SU-DHL-6 (cell line): ENCODE measurements at regions not wholly inside any gene's neighbourhood (a gene's known extent, or its start where the extent isn't known, plus 50 kb on each side); places are given as distances from the start of the nearest gene placed in this dataset.

Experiments
- H2AFZ ChIP-seq: fragments of 200-600 bp; sonication (generic); 2 replicates; pipeline ENCODE4 v1.6.1; 2014; ENCODE audit warnings: low read depth, mild to moderate bottlenecking, moderate library complexity, mixed read lengths, antibody characterized with exemption, low read length; ENCODE audit not compliant: severe bottlenecking
- H3F3A ChIP-seq: fragments of 200-600 bp; shearing (Covaris generic); 2 replicates; pipeline ENCODE4 v1.6.0; 2016; ENCODE audit warnings: antibody characterized with exemption, mild to moderate bottlenecking; ENCODE audit not compliant: insufficient read depth
- H3K27ac ChIP-seq: fragments of 200-600 bp; sonication (generic); 2 replicates; pipeline ENCODE4 v1.5.1; 2016; ENCODE audit warnings: low read depth, mild to moderate bottlenecking, low read length, moderate library complexity, mixed read lengths
- H3K27me3 ChIP-seq: fragments of 200-600 bp; sonication (generic), shearing (Covaris generic); 2 replicates; pipeline ENCODE4 v1.6.0; 2014; ENCODE audit warnings: mild to moderate bottlenecking, low read length
- H3K36me3 ChIP-seq: fragments of 200-600 bp; sonication (generic); 2 replicates; pipeline ENCODE4 v1.6.1; 2014; ENCODE audit warnings: mild to moderate bottlenecking, low read length, mixed read lengths
- H3K4me2 ChIP-seq: fragments of 300-600, 200-600 bp; shearing (Covaris generic), sonication (generic); 2 replicates; pipeline ENCODE4 v1.6.0; 2014; ENCODE audit warnings: low read length, low read depth, mild to moderate bottlenecking; ENCODE audit not compliant: poor library complexity, severe bottlenecking
- H3K4me3 ChIP-seq: fragments of 200-600 bp; sonication (generic); 2 replicates; pipeline ENCODE4 v1.5.1; 2014; ENCODE audit warnings: antibody characterized with exemption, low read length, mild to moderate bottlenecking, mixed read lengths; ENCODE audit not compliant: insufficient read depth, poor library complexity, severe bottlenecking
- H3K79me2 ChIP-seq: fragments of 200-600 bp; sonication (generic); 2 replicates; pipeline ENCODE4 v1.6.1; 2014; ENCODE audit warnings: mild to moderate bottlenecking, low read length, moderate library complexity; ENCODE audit not compliant: insufficient read depth
- H3K9ac ChIP-seq: fragments of 200-600 bp; sonication (generic); 2 replicates; pipeline ENCODE4 v1.7.0; 2014; ENCODE audit warnings: mild to moderate bottlenecking, low read length
- H3K9me2 ChIP-seq: fragments of 200-600 bp; sonication (generic); replicated peaks from 2 replicates; pipeline ENCODE4 v1.6.1; 2014; ENCODE audit warnings: low read length; ENCODE audit not compliant: insufficient read depth
- H3K9me3 ChIP-seq: fragments of 200-600 bp; sonication (generic); 2 replicates; pipeline ENCODE4 v1.6.1; 2014; ENCODE audit warnings: low read length, mixed read lengths; ENCODE audit not compliant: insufficient read depth
- H4K20me1 ChIP-seq: fragments of 200-600 bp; sonication (generic); 2 replicates; pipeline ENCODE4 v1.6.1; 2014; ENCODE audit warnings: low read depth, mild to moderate bottlenecking, antibody characterized with exemption, low read length, moderate library complexity, mixed read lengths
- EZH2phosphoT487 ChIP-seq: fragments of 200-600 bp; sonication (generic), shearing (Covaris generic); conservative IDR thresholded peaks from 2 replicates; pipeline ENCODE4 v1.6.1; 2018; ENCODE audit warnings: mild to moderate bottlenecking, antibody characterized with exemption, low read length, moderate library complexity, mixed read lengths
- TF ChIP-seq, protein P1 (sequence below): fragments of 200-600 bp; sonication (generic); IDR thresholded peaks from one replicate; pipeline ENCODE4 v1.5.1; 2017; ENCODE audit warnings: antibody characterized with exemption, mild to moderate bottlenecking, low read length, moderate library complexity; ENCODE audit not compliant: insufficient read depth, poor library complexity, severe bottlenecking

DNA sequence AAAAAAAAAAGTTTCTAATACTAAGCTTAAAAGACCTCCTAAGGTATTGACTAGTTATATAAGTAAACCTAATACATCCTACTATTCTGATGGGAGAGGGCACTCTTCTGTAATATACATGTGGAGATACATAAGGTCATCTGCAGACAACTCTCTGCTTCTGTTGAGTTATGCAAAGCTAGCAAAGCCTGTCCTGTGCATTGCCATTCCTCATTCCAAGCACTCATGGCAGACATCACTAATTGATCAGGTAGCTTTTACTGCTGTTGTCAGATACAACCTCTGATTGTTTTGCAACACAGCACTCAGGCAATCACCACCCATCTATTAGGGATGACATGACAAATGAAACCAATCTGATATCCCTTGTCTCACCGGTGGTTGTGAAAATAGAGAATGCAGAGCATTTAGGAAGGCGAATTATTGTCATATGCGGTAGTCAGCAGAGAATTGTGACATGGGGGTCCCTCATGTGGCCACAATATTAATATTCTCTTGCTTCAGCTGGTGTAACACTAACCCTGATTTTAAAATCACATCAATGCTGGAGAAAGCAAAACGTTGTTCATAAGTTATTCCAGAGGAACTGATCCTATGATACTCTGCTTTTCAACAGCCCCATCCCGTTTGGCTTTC, 416.5 kb upstream of the GYPC start:
- Histone ChIP-seq H3F3A (no peaks in the 10 kb centered on the region), H3K9me3 (no peaks in the 10 kb centered on the region), H4K20me1 (no peaks in the 10 kb centered on the region), H2AFZ (no peak overlapping the region), H3K27me3 (no peaks in the 10 kb centered on the region), H3K36me3 (no peaks in the 10 kb centered on the region), H3K4me3 (no peak overlapping the region), H3K9ac (no peak overlapping the region), H3K9me2 (no peaks in the 10 kb centered on the region), H3K27ac (no peak overlapping the region), H3K79me2 (no peaks in the 10 kb centered on the region), H3K4me2 (no peak overlapping the region)
- TF ChIP-seq, protein P1, sequence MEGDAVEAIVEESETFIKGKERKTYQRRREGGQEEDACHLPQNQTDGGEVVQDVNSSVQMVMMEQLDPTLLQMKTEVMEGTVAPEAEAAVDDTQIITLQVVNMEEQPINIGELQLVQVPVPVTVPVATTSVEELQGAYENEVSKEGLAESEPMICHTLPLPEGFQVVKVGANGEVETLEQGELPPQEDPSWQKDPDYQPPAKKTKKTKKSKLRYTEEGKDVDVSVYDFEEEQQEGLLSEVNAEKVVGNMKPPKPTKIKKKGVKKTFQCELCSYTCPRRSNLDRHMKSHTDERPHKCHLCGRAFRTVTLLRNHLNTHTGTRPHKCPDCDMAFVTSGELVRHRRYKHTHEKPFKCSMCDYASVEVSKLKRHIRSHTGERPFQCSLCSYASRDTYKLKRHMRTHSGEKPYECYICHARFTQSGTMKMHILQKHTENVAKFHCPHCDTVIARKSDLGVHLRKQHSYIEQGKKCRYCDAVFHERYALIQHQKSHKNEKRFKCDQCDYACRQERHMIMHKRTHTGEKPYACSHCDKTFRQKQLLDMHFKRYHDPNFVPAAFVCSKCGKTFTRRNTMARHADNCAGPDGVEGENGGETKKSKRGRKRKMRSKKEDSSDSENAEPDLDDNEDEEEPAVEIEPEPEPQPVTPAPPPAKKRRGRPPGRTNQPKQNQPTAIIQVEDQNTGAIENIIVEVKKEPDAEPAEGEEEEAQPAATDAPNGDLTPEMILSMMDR = no peak
- TF ChIP-seq EZH2phosphoT487 = no peak

DNA sequence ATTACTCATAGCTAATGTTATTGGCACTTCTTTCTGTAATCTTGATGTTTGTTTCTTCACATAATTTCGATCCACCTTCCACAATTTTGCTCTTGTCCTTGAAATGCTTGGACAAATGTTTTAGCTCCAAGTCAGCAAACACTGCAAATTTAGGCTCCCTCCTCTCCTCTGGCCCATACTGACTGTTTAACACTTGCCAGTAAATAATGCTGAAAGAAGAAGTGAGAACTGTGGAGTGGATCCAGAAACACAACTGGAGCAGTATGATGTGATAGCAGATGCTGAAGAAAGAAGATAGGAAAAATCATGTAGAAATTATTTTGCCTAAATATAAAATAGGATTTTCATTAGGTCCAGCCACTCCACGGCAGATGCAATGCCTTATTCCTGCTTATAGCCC, 415.0 kb upstream of the GYPC start:
- H4K20me1 ChIP-seq = no peaks in the 10 kb centered on the region
- H3K9me3 ChIP-seq = no peaks in the 10 kb centered on the region
- no peak overlapping the region for H3K9ac ChIP-seq
- H3K36me3 ChIP-seq = no peaks in the 10 kb centered on the region
- H3K4me3 ChIP-seq = no peak overlapping the region
- H3K4me2 ChIP-seq = no peak overlapping the region
- H3K27me3 ChIP-seq = no peaks in the 10 kb centered on the region
- H3K27ac ChIP-seq = no peak overlapping the region
- H3K9me2 ChIP-seq = no peaks in the 10 kb centered on the region
- H3F3A ChIP-seq = no peaks in the 10 kb centered on the region
- no peak overlapping the region for H2AFZ ChIP-seq
- TF ChIP-seq, protein P1 = no peak
- TF ChIP-seq EZH2phosphoT487 = no peak
- H3K79me2 ChIP-seq = no peaks in the 10 kb centered on the region

DNA sequence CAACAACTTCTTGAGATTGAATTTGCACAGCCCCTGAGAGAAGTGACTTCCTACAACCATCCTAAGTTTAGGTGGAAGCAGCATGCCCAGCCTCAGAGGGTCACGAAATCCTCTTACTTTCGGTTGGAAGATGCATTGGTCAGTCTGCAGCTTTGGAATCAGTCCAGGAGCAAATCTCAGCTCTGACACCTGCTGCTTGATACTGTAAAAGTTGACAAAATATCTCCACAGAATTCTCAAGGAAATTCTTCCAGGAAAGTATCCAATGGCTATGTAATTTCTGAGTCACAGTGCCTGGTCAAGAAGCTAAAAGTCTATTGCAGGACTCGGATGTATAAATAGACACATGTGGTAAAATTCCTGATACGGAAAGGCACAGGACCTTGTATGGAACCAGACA, 414.5 kb upstream of the GYPC start:
- H3K9me2 ChIP-seq = no peaks in the 10 kb centered on the region
- no peaks in the 10 kb centered on the region for H3F3A ChIP-seq
- no peak overlapping the region for H3K9ac ChIP-seq
- no peaks in the 10 kb centered on the region for H4K20me1 ChIP-seq
- H3K9me3 ChIP-seq = no peaks in the 10 kb centered on the region
- H3K36me3 ChIP-seq = no peaks in the 10 kb centered on the region
- TF ChIP-seq, protein P1 = no peak
- no peak for TF ChIP-seq EZH2phosphoT487
- H3K27me3 ChIP-seq = no peaks in the 10 kb centered on the region
- no peak overlapping the region for H3K27ac ChIP-seq
- no peak overlapping the region for H2AFZ ChIP-seq
- no peak overlapping the region for H3K4me2 ChIP-seq
- no peaks in the 10 kb centered on the region for H3K79me2 ChIP-seq
- no peak overlapping the region for H3K4me3 ChIP-seq
